ENCODE measurements at regions not wholly inside any gene's neighbourhood (a gene's known extent, or its start where the extent isn't known, plus 50 kb on each side); places are given as distances from the start of the nearest gene placed in this dataset.

GRCh38 chr7:121447243-121447910, 51.3 kb upstream of the FAM3C start:
- DNase-seq = peak; percentile 39

- no peak for DNase-seq
Observed at GRCh38 chr7:121446526-121446925, 50.4 kb upstream of the FAM3C start.

Data from NCI-H69 (cell line).